ENCODE measurements at regions not wholly inside any gene's neighbourhood (a gene's known extent, or its start where the extent isn't known, plus 50 kb on each side); places are given as distances from the start of the nearest gene placed in this dataset.

- Histone ChIP-seq H3K9me2 (ENCODE audit: insufficient read depth, low read length) (no peaks in the 10 kb centered on the region), H3K4me3 (ENCODE audit: low read depth, low read length, poor library complexity, severe bottlenecking) (no peak overlapping the region), H3K9me3 (ENCODE audit: low read length) (no peaks in the 10 kb centered on the region), H3K4me2 (ENCODE audit: low read length) (no peak overlapping the region), H4K20me1 (ENCODE audit: insufficient read depth, low read length) (no peaks in the 10 kb centered on the region), H2AFZ (ENCODE audit: low read length) (no peak overlapping the region), H3K36me3 (ENCODE audit: insufficient read depth, low read length) (no peaks in the 10 kb centered on the region), H3K79me2 (ENCODE audit: insufficient read depth, low read depth, low read length) (no peaks in the 10 kb centered on the region), H3K27ac (ENCODE audit: low read depth, low read length, poor library complexity, severe bottlenecking) (no peak overlapping the region), H3K4me1 (ENCODE audit: insufficient read depth, low read length, poor library complexity, severe bottlenecking) (no peaks in the 10 kb centered on the region)
- POLR2A ChIA-PET = no interaction called here
- DNase-seq (ENCODE audit: low spot score) = no peak
- no peak for TF ChIP-seq CTCF (conservative IDR thresholded peaks at IDR 0.05; ENCODE audit: low read length)
- no peak for TF ChIP-seq EZH2phosphoT487 (IDR thresholded peaks at IDR 0.05; ENCODE audit: borderline replicate concordance, low read depth, low read length)
- CTCF ChIA-PET (ENCODE audit: unreplicated experiment) = no interaction called here
- no TSS peak for BruUV-seq (replicated peaks)
- intact Hi-C loops (cut with micrococcal nuclease; ENCODE audit: unreplicated experiment) = no loop called here
Measured at GRCh38 chr15:79682285-79682684, 214.5 kb downstream of the MTHFS start.

GRCh38 chr15:79682851-79683288 is 213.9 kb downstream of the MTHFS start:
- H3K4me3 ChIP-seq (ENCODE audit: low read depth, low read length, poor library complexity, severe bottlenecking) = no peak overlapping the region
- ChIA-PET CTCF (ENCODE audit: unreplicated experiment) (no interaction called here), POLR2A (no interaction called here)
- H3K9me3 ChIP-seq (ENCODE audit: low read length) = no peaks in the 10 kb centered on the region
- H3K4me1 ChIP-seq (ENCODE audit: insufficient read depth, low read length, poor library complexity, severe bottlenecking) = no peaks in the 10 kb centered on the region
- no peaks in the 10 kb centered on the region for H3K79me2 ChIP-seq (ENCODE audit: insufficient read depth, low read depth, low read length)
- H3K27ac ChIP-seq (ENCODE audit: low read depth, low read length, poor library complexity, severe bottlenecking) = no peak overlapping the region
- H3K9me2 ChIP-seq (ENCODE audit: insufficient read depth, low read length) = no peaks in the 10 kb centered on the region
- intact Hi-C loops (cut with micrococcal nuclease; ENCODE audit: unreplicated experiment) = no loop called here
- H3K36me3 ChIP-seq (ENCODE audit: insufficient read depth, low read length) = no peaks in the 10 kb centered on the region
- no peak for TF ChIP-seq EZH2phosphoT487 (IDR thresholded peaks at IDR 0.05; ENCODE audit: borderline replicate concordance, low read depth, low read length)
- TF ChIP-seq CTCF (conservative IDR thresholded peaks at IDR 0.05; ENCODE audit: low read length) = no peak
- no peak overlapping the region for H2AFZ ChIP-seq (ENCODE audit: low read length)
- BruUV-seq (replicated peaks) = no TSS peak
- no peaks in the 10 kb centered on the region for H4K20me1 ChIP-seq (ENCODE audit: insufficient read depth, low read length)
- H3K4me2 ChIP-seq (ENCODE audit: low read length) = no peak overlapping the region
- no peak for DNase-seq (ENCODE audit: low spot score)

- no peaks in the 10 kb centered on the region for H3K36me3 ChIP-seq (ENCODE audit: insufficient read depth, low read length)
- H3K4me3 ChIP-seq (ENCODE audit: low read depth, low read length, poor library complexity, severe bottlenecking) = no peak overlapping the region
- H3K9me2 ChIP-seq (ENCODE audit: insufficient read depth, low read length) = no peaks in the 10 kb centered on the region
- no peaks in the 10 kb centered on the region for H3K9me3 ChIP-seq (ENCODE audit: low read length)
- no peak overlapping the region for H3K4me2 ChIP-seq (ENCODE audit: low read length)
- TF ChIP-seq EZH2phosphoT487 (IDR thresholded peaks at IDR 0.05; ENCODE audit: borderline replicate concordance, low read depth, low read length) (no peak), CTCF (conservative IDR thresholded peaks at IDR 0.05; ENCODE audit: low read length) (no peak)
- no peaks in the 10 kb centered on the region for H4K20me1 ChIP-seq (ENCODE audit: insufficient read depth, low read length)
- BruUV-seq (replicated peaks) = no TSS peak
- POLR2A ChIA-PET = no interaction called here
- CTCF ChIA-PET (ENCODE audit: unreplicated experiment) = no interaction called here
- DNase-seq (ENCODE audit: low spot score) = no peak
- intact Hi-C loops (cut with micrococcal nuclease; ENCODE audit: unreplicated experiment) = no loop called here
- no peak overlapping the region for H3K27ac ChIP-seq (ENCODE audit: low read depth, low read length, poor library complexity, severe bottlenecking)
- H3K79me2 ChIP-seq (ENCODE audit: insufficient read depth, low read depth, low read length) = no peaks in the 10 kb centered on the region
- no peak overlapping the region for H2AFZ ChIP-seq (ENCODE audit: low read length)
- H3K4me1 ChIP-seq (ENCODE audit: insufficient read depth, low read length, poor library complexity, severe bottlenecking) = no peaks in the 10 kb centered on the region
Measured at GRCh38 chr15:79689030-79689429, 207.8 kb downstream of the MTHFS start.
